ENCODE measurements at regions not wholly inside any gene's neighbourhood (a gene's known extent, or its start where the extent isn't known, plus 50 kb on each side); places are given as distances from the start of the nearest gene placed in this dataset.

DNA sequence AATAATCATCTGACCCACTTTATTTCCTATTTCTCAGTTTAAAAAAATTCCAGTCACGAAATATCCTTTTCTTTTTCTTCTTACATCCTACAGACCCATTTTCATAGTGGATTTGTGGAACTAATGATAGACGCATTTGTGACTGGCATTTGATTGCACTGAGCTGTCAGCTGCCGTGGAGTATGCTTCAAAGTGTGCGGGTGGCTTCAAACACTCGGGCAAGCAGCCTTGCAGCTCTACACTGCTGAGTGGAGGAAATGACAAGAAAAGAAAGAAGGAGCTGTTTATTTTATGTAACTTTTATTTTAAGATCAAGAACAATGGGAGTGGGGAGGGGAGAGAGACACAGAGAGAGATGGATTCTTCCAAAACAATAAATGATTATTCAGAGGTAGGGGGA is 112.8 kb upstream of the NAP1L1 start:
- TF ChIP-seq EZH2 (IDR thresholded peaks at IDR 0.05): no peak
- TF ChIP-seq POLR2AphosphoS5 (IDR thresholded peaks at IDR 0.05; ENCODE audit: borderline replicate concordance, low read depth, low read length): no peak
